SU-DHL-6 (cell line): ENCODE measurements at regions not wholly inside any gene's neighbourhood (a gene's known extent, or its start where the extent isn't known, plus 50 kb on each side); places are given as distances from the start of the nearest gene placed in this dataset.

ENCODE experiments used
- H2AFZ ChIP-seq: fragments of 200-600 bp; sonication (generic); 2 replicates; pipeline ENCODE4 v1.6.1; 2014; ENCODE audit warnings: low read depth, mild to moderate bottlenecking, moderate library complexity, mixed read lengths, antibody characterized with exemption, low read length; ENCODE audit not compliant: severe bottlenecking
- H3F3A ChIP-seq: fragments of 200-600 bp; shearing (Covaris generic); 2 replicates; pipeline ENCODE4 v1.6.0; 2016; ENCODE audit warnings: antibody characterized with exemption, mild to moderate bottlenecking; ENCODE audit not compliant: insufficient read depth
- H3K27ac ChIP-seq: fragments of 200-600 bp; sonication (generic); 2 replicates; pipeline ENCODE4 v1.5.1; 2016; ENCODE audit warnings: low read depth, mild to moderate bottlenecking, low read length, moderate library complexity, mixed read lengths
- H3K27me3 ChIP-seq: fragments of 200-600 bp; sonication (generic), shearing (Covaris generic); 2 replicates; pipeline ENCODE4 v1.6.0; 2014; ENCODE audit warnings: mild to moderate bottlenecking, low read length
- H3K36me3 ChIP-seq: fragments of 200-600 bp; sonication (generic); 2 replicates; pipeline ENCODE4 v1.6.1; 2014; ENCODE audit warnings: mild to moderate bottlenecking, low read length, mixed read lengths
- H3K4me2 ChIP-seq: fragments of 300-600, 200-600 bp; shearing (Covaris generic), sonication (generic); 2 replicates; pipeline ENCODE4 v1.6.0; 2014; ENCODE audit warnings: low read length, low read depth, mild to moderate bottlenecking; ENCODE audit not compliant: poor library complexity, severe bottlenecking
- H3K4me3 ChIP-seq: fragments of 200-600 bp; sonication (generic); 2 replicates; pipeline ENCODE4 v1.5.1; 2014; ENCODE audit warnings: antibody characterized with exemption, low read length, mild to moderate bottlenecking, mixed read lengths; ENCODE audit not compliant: insufficient read depth, poor library complexity, severe bottlenecking
- H3K79me2 ChIP-seq: fragments of 200-600 bp; sonication (generic); 2 replicates; pipeline ENCODE4 v1.6.1; 2014; ENCODE audit warnings: mild to moderate bottlenecking, low read length, moderate library complexity; ENCODE audit not compliant: insufficient read depth
- H3K9ac ChIP-seq: fragments of 200-600 bp; sonication (generic); 2 replicates; pipeline ENCODE4 v1.7.0; 2014; ENCODE audit warnings: mild to moderate bottlenecking, low read length
- H3K9me2 ChIP-seq: fragments of 200-600 bp; sonication (generic); replicated peaks from 2 replicates; pipeline ENCODE4 v1.6.1; 2014; ENCODE audit warnings: low read length; ENCODE audit not compliant: insufficient read depth
- H3K9me3 ChIP-seq: fragments of 200-600 bp; sonication (generic); 2 replicates; pipeline ENCODE4 v1.6.1; 2014; ENCODE audit warnings: low read length, mixed read lengths; ENCODE audit not compliant: insufficient read depth
- H4K20me1 ChIP-seq: fragments of 200-600 bp; sonication (generic); 2 replicates; pipeline ENCODE4 v1.6.1; 2014; ENCODE audit warnings: low read depth, mild to moderate bottlenecking, antibody characterized with exemption, low read length, moderate library complexity, mixed read lengths
- EZH2phosphoT487 ChIP-seq: fragments of 200-600 bp; sonication (generic), shearing (Covaris generic); conservative IDR thresholded peaks from 2 replicates; pipeline ENCODE4 v1.6.1; 2018; ENCODE audit warnings: mild to moderate bottlenecking, antibody characterized with exemption, low read length, moderate library complexity, mixed read lengths
- TF ChIP-seq, protein P1 (sequence below): fragments of 200-600 bp; sonication (generic); IDR thresholded peaks from one replicate; pipeline ENCODE4 v1.5.1; 2017; ENCODE audit warnings: antibody characterized with exemption, mild to moderate bottlenecking, low read length, moderate library complexity; ENCODE audit not compliant: insufficient read depth, poor library complexity, severe bottlenecking

DNA sequence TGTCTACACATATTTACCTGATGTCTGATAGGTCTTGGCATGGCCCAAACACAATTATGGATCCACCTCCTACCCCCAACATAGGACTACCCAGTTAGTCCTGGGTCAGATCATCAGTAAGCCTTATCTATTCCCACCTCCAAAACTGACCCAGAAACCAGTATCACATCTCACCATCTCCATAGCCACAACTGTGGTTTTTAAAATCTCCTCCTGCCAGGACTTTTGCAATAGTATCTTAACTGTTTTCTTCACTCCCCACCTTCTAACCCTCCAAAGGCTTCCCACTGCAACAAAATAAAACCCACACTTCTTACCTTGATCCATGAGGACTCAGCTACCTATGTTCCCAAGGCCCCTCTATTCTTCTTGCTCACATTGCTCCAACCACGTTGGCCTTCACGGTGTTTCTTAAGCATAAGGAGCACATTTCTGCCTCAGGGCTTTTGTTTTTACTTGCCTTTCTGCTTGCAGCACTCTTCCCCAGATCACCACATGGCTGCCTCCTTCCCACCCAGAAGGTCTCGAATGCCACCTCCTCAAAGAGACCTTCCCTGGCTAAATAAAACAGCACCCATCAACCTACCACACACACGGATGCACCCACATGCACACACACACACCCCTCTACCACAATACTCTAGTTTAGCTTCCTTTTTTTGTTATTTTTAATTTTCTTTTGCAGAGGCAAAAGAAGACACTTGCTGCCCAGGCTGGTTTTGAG is 125.9 kb upstream of the SLC1A4 start:
- Histone ChIP-seq H3K79me2 (no peaks in the 10 kb centered on the region), H2AFZ (no peak overlapping the region), H3K4me3 (no peak overlapping the region), H3K4me2 (peak overlapping the region; percentile 13), H3K9me2 (no peaks in the 10 kb centered on the region), H3K9me3 (0 out of 2 replicates have a peak, but pooled peaks cover 5% of the 10 kb centered on the region), H3K27me3 (no peaks in the 10 kb centered on the region), H3K36me3 (no peaks in the 10 kb centered on the region), H3K27ac (peak overlapping the region; percentile 13), H4K20me1 (no peaks in the 10 kb centered on the region), H3K9ac (no peak overlapping the region), H3F3A (no peaks in the 10 kb centered on the region)
- TF ChIP-seq, protein P1, sequence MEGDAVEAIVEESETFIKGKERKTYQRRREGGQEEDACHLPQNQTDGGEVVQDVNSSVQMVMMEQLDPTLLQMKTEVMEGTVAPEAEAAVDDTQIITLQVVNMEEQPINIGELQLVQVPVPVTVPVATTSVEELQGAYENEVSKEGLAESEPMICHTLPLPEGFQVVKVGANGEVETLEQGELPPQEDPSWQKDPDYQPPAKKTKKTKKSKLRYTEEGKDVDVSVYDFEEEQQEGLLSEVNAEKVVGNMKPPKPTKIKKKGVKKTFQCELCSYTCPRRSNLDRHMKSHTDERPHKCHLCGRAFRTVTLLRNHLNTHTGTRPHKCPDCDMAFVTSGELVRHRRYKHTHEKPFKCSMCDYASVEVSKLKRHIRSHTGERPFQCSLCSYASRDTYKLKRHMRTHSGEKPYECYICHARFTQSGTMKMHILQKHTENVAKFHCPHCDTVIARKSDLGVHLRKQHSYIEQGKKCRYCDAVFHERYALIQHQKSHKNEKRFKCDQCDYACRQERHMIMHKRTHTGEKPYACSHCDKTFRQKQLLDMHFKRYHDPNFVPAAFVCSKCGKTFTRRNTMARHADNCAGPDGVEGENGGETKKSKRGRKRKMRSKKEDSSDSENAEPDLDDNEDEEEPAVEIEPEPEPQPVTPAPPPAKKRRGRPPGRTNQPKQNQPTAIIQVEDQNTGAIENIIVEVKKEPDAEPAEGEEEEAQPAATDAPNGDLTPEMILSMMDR = no peak
- TF ChIP-seq EZH2phosphoT487 = no peak

DNA sequence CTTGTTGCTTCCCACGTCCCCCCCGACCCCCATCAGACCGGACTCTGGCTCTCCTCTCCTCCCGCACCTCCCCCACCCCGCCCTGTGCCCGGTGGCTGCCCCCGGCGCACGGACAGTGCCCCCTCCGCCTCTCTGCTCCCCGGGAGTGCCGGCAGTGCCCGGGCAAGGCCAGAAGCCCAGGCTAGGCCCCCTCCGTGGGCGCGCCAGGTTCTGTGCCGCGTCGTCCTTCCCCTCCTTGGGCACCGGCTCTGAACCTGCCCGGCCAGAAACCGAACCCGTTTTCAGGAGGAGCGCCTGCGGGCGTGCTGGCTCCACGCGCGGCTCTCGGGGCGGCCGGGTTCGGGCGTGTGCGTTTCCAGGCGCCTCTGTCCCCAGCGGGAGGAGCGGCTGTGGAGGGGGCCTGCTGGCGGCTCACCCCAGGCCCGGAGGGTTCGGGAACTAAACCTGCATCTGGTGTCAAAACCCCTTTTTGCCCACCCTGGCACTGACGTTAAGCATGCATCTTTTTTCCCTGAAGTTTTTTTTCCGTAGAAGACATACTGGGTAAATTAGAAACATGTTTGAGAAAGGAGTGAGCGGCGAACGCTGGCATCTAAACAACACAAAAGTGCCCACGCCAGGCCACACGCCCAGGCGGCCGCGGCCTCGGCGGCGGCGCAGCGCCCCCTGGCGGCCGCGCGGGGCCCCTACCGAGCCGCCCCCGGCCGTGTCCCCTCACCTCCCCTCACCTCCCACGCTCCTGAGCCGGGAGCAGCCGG is 123.9 kb upstream of the SLC1A4 start:
- 0 out of 2 replicates have a peak, but pooled peaks cover 5% of the 10 kb centered on the region for H3K9me3 ChIP-seq
- peak overlapping the region; percentile 93 for H2AFZ ChIP-seq
- no peaks in the 10 kb centered on the region for H3K27me3 ChIP-seq
- no peaks in the 10 kb centered on the region for H3F3A ChIP-seq
- H3K9me2 ChIP-seq = no peaks in the 10 kb centered on the region
- no peak overlapping the region for H3K27ac ChIP-seq
- peak overlapping the region; percentile 77 for H3K4me2 ChIP-seq
- peak overlapping the region; percentile 59 for H3K9ac ChIP-seq
- H3K4me3 ChIP-seq = peak overlapping the region; percentile 44
- H3K36me3 ChIP-seq = no peaks in the 10 kb centered on the region
- H4K20me1 ChIP-seq = no peaks in the 10 kb centered on the region
- H3K79me2 ChIP-seq = no peaks in the 10 kb centered on the region
- no peak for TF ChIP-seq EZH2phosphoT487
- TF ChIP-seq, protein P1 = peak; percentile 17

DNA sequence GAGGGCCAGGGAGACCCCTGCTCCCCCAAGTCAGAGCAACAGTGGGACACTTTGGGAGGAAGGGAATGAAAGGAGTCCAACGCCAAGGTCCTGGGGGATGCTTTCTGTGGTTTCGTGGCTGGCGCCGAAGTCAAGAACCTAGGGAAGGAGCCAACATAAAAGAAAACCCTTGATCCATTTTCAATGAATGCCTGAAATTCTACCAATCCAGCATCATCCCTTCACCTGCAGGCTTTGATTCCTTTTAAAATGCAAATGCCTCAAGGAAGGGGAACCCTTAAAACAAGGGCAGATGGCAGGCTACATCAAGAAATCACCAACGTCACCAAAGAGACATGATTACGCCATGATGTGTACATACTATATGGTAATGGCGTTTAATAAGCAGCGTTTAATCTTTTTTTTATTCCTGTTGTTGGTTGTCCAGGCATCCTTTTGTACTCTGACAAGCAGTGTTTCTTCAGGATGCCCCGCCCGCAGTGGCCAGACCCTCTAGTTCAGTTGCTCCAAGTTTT is 123.3 kb upstream of the SLC1A4 start:
- Histone ChIP-seq H3K27ac (no peak overlapping the region), H3F3A (no peaks in the 10 kb centered on the region), H3K9ac (no peak overlapping the region), H3K9me2 (no peaks in the 10 kb centered on the region), H3K79me2 (no peaks in the 10 kb centered on the region), H3K27me3 (no peaks in the 10 kb centered on the region), H4K20me1 (no peaks in the 10 kb centered on the region), H3K4me3 (no peak overlapping the region), H2AFZ (no peak overlapping the region), H3K9me3 (0 out of 2 replicates have a peak, but pooled peaks cover 5% of the 10 kb centered on the region), H3K4me2 (peak overlapping the region; percentile 35), H3K36me3 (no peaks in the 10 kb centered on the region)
- TF ChIP-seq, protein P1 = no peak
- no peak for TF ChIP-seq EZH2phosphoT487
